Peyer's patch (tissue), 4 donors: ENCODE measurements at regions not wholly inside any gene's neighbourhood (a gene's known extent, or its start where the extent isn't known, plus 50 kb on each side); places are given as distances from the start of the nearest gene placed in this dataset.
A peak's percentile ranks its signal among the peaks of the same experiment; 100 is the strongest.
"Not testable (repeated sequence)": the region's sequence is repeated elsewhere in the genome, so short reads cannot be mapped to it uniquely, and the experiment has no call there.

Experiments
- DNase-seq, 3 donors: peaks; one replicate each; pipeline ENCODE4 v3.0.0-alpha.2; 2017 to 2019
- H3K27ac ChIP-seq, 4 donors: fragments of 200-600 bp; sonication (generic); one replicate each; pipeline ENCODE4 v1.5.1; 2016 to 2019
- H3K27me3 ChIP-seq, 2 donors: fragments of 200-600 bp; sonication (generic); one replicate each; pipeline ENCODE4 v1.5.1; 2019
- H3K36me3 ChIP-seq, 3 donors: fragments of 200-600 bp; sonication (generic); one replicate each; pipeline ENCODE4 v1.5.1; 2016 to 2019
- H3K4me1 ChIP-seq, 4 donors: fragments of 200-600 bp; sonication (generic); one replicate each; pipeline ENCODE4 v1.5.1; 2016 to 2019
- H3K4me3 ChIP-seq, 4 donors: fragments of 200-600 bp; sonication (generic); 1 replicate in 3 of 4; 2 replicates in 1 of 4; pipeline ENCODE4 v1.5.1; 2016 to 2019; ENCODE audit warnings: mild to moderate bottlenecking in 1 of 4
- H3K9me3 ChIP-seq, 4 donors: fragments of 200-600 bp; sonication (generic); one replicate each; pipeline ENCODE4 v1.5.1; 2016 to 2019; ENCODE audit warnings: mild to moderate bottlenecking in 1 of 4
- POLR2A ChIP-seq, 2 donors: fragments of 450-650 bp; IDR thresholded peaks; one replicate each; pipeline ENCODE4 v1.5.1; 2017; ENCODE audit warnings: antibody characterized with exemption in 2 of 2, mild to moderate bottlenecking in 2 of 2, moderate library complexity in 2 of 2
- TF ChIP-seq, protein P1 (sequence below), 6 experiments: fragments of 450-650 bp in 4 of 6; fragments of 200-600 bp in 2 of 6; sonication (generic) in 1 of 6; IDR thresholded peaks; one replicate each; pipeline ENCODE4 v1.5.1; 2017 to 2019; ENCODE audit warnings: antibody characterized with exemption in 6 of 6, mild to moderate bottlenecking in 3 of 6, moderate library complexity in 1 of 6

DNA sequence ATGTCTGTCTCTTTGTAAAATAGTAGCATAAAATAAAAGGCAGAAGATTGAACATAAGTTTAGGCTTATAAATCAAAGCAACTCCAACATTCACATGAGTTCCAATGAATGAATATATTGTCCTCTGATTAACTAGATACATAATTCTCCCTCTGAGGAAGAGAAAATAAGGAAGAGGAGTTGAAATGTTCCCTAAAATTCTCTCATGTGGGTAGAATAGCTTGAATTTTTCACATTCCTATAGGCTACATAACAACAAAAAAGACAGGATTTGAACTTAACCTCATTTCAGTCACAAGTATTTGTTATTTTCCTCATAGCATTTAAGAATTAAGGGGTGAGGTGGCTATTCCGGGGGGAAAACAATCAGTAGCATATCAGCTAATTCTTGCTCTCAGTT lies 462.4 kb upstream of the NDST4 start:
- no peak overlapping the region for H3K4me3 ChIP-seq
- no peak for TF ChIP-seq POLR2A (IDR thresholded peaks at IDR 0.05)
- TF ChIP-seq, protein P1, sequence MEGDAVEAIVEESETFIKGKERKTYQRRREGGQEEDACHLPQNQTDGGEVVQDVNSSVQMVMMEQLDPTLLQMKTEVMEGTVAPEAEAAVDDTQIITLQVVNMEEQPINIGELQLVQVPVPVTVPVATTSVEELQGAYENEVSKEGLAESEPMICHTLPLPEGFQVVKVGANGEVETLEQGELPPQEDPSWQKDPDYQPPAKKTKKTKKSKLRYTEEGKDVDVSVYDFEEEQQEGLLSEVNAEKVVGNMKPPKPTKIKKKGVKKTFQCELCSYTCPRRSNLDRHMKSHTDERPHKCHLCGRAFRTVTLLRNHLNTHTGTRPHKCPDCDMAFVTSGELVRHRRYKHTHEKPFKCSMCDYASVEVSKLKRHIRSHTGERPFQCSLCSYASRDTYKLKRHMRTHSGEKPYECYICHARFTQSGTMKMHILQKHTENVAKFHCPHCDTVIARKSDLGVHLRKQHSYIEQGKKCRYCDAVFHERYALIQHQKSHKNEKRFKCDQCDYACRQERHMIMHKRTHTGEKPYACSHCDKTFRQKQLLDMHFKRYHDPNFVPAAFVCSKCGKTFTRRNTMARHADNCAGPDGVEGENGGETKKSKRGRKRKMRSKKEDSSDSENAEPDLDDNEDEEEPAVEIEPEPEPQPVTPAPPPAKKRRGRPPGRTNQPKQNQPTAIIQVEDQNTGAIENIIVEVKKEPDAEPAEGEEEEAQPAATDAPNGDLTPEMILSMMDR (IDR thresholded peaks at IDR 0.05) = no peak
- no peak for DNase-seq
- H3K27ac ChIP-seq = no peak overlapping the region
- H3K36me3 ChIP-seq = no peaks in the 10 kb centered on the region
- H3K9me3 ChIP-seq = no peaks in the 10 kb centered on the region
- no peaks in the 10 kb centered on the region for H3K4me1 ChIP-seq
- no peaks in the 10 kb centered on the region for H3K27me3 ChIP-seq

DNA sequence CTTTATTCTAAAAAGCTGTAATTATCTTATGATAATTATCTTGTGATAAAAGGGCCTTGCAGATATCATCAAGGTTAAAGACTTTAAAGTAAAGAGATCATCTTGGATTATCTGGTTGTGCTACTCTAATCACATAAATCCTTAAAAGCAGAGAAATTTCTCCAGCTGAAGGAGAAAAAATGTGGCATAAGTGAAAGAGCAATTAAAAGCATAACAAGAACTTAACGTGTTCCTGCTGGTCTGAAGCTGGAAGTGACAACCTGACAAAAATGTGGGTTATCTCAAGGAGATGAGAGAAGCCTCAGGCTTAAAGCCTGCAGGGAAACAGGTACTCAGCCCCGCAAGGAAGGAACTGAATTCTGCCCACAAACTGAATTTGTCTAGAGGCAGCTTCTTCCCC lies 449.1 kb upstream of the NDST4 start:
- Histone ChIP-seq H3K27ac (no peak overlapping the region), H3K4me3 (no peak overlapping the region), H3K4me1 (no peaks in the 10 kb centered on the region), H3K27me3 (no peaks in the 10 kb centered on the region), H3K36me3 (no peaks in the 10 kb centered on the region), H3K9me3 (no peaks in the 10 kb centered on the region)
- no peak for DNase-seq
- no peak for TF ChIP-seq POLR2A (IDR thresholded peaks at IDR 0.05)
- TF ChIP-seq, protein P1 (IDR thresholded peaks at IDR 0.05) = no peak

- no peak overlapping the region for H3K27ac ChIP-seq
- TF ChIP-seq POLR2A (IDR thresholded peaks at IDR 0.05) = no peak
- TF ChIP-seq, protein P1 (IDR thresholded peaks at IDR 0.05) = no peak
- H3K4me1 ChIP-seq = no peaks in the 10 kb centered on the region
- H3K27me3 ChIP-seq = no peaks in the 10 kb centered on the region
- no peak overlapping the region for H3K4me3 ChIP-seq
- no peaks in the 10 kb centered on the region for H3K9me3 ChIP-seq
- no peaks in the 10 kb centered on the region for H3K36me3 ChIP-seq
- no peak for DNase-seq
Measured at GRCh38 chr4:115548123-115548522, 434.7 kb upstream of the NDST4 start.

DNA sequence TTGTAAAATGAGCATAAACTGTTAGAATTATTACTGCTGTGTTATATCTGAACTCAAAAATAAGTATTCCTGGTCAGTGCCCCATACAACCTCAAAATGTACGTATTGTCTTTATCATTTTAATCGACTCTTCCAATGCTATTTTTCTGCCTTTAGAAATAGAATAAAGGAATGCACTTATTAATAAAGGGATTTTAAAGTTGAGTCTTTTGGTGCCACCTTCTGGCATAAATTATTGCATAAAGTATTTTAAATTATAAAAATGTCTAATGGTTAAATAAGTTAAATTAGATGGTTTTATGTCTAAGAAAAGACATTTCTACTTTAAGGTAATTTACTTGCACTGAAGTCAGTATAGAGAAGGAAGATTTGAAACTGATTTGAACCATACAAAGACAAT lies 424.0 kb upstream of the NDST4 start:
- H3K9me3 ChIP-seq = no peaks in the 10 kb centered on the region
- H3K4me1 ChIP-seq = no peaks in the 10 kb centered on the region
- no peak overlapping the region for H3K27ac ChIP-seq
- no peak for DNase-seq
- TF ChIP-seq, protein P1 (IDR thresholded peaks at IDR 0.05) = peak in 3 of 6 experiments; percentile 23 to 32 (median 28)
- no peak for TF ChIP-seq POLR2A (IDR thresholded peaks at IDR 0.05)
- no peak overlapping the region for H3K4me3 ChIP-seq
- no peaks in the 10 kb centered on the region for H3K27me3 ChIP-seq
- no peaks in the 10 kb centered on the region for H3K36me3 ChIP-seq

DNA sequence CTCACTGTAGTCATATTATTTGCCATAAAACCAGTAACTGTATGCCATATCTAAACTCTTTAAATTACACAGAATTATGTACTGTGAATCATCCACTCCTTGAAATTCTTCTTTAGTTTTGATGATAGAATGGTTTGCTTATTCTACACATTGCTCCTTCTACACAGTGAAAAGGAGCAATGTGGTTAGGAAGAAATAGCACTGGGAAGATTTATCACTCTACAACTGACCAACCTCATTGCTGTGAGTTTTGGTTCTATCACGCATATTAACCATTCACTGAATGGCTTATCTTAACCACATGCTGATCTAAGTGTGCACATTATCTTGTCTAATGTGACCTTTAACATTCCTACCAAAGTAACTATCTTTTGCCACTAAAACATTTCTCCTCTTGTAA lies 415.7 kb upstream of the NDST4 start:
- TF ChIP-seq POLR2A (IDR thresholded peaks at IDR 0.05) = no peak
- TF ChIP-seq, protein P1 (IDR thresholded peaks at IDR 0.05) = no peak

GRCh38 chr4:115519476-115519875 lies 406.1 kb upstream of the NDST4 start:
- not testable (repeated sequence) for H3K4me1 ChIP-seq, H3K9me3 ChIP-seq, DNase-seq, H3K27ac ChIP-seq, H3K27me3 ChIP-seq, H3K4me3 ChIP-seq, H3K36me3 ChIP-seq

More for the DNA sequence above, 415.7 kb upstream of the NDST4 start:
- Histone ChIP-seq H3K4me3 (no peak overlapping the region), H3K27me3 (no peaks in the 10 kb centered on the region), H3K4me1 (no peaks in the 10 kb centered on the region), H3K36me3 (no peaks in the 10 kb centered on the region), H3K27ac (no peak overlapping the region), H3K9me3 (no peaks in the 10 kb centered on the region)
- DNase-seq = no peak
